Kidney (tissue), 13 donors: ENCODE measurements at regions not wholly inside any gene's neighbourhood (a gene's known extent, or its start where the extent isn't known, plus 50 kb on each side); places are given as distances from the start of the nearest gene placed in this dataset.

Experiments used
- DNase-seq, 5 donors: peaks; one replicate each; pipeline ENCODE4 v3.0.0-alpha.2; 2013 to 2020
- FAIRE-seq: peaks from 2 replicates; lab custom pipeline; 2012; peaks lifted over from hg19 to GRCh38; lab: Jason Lieb, UNC
- H3K27ac ChIP-seq, 2 donors: one replicate each; pipeline ENCODE4 v1.7.0; 2013; ENCODE audit warnings: low read depth in 2 of 2, low read length in 2 of 2, inconsistent platforms in 1 of 2
- H3K27me3 ChIP-seq: one replicate; pipeline ENCODE4 v1.7.1; 2013; ENCODE audit warnings: low read length, inconsistent platforms; ENCODE audit not compliant: control insufficient read depth, insufficient read depth
- H3K36me3 ChIP-seq, 3 donors: one replicate each; pipeline versions ENCODE4 v1.7.0 to v1.7.1; 2013; ENCODE audit warnings: low read length in 3 of 3, control low read depth in 1 of 3, inconsistent platforms in 1 of 3; ENCODE audit not compliant: insufficient read depth in 3 of 3, control insufficient read depth in 2 of 3
- H3K4me1 ChIP-seq, 3 donors: one replicate each; pipeline versions ENCODE4 v1.7.0 to v1.7.1; 2013; ENCODE audit warnings: low read length in 3 of 3, inconsistent platforms in 1 of 3, low read depth in 1 of 3; ENCODE audit not compliant: control insufficient read depth in 2 of 3, insufficient read depth in 2 of 3
- H3K4me3 ChIP-seq, 3 donors: one replicate each; pipeline versions ENCODE4 v1.7.0 to v1.8.1; 2013; ENCODE audit warnings: low read length in 3 of 3, control low read depth in 1 of 3, inconsistent platforms in 1 of 3
- H3K9ac ChIP-seq, 3 donors: one replicate each; pipeline versions ENCODE4 v1.7.0 to v1.7.1; 2013; ENCODE audit warnings: low read length in 3 of 3, control low read depth in 1 of 3, inconsistent platforms in 1 of 3
- H3K9me3 ChIP-seq, 3 donors: one replicate each; pipeline versions ENCODE4 v1.7.0 to v1.7.1; 2013; ENCODE audit warnings: low read length in 3 of 3, control low read depth in 1 of 3, inconsistent platforms in 1 of 3; ENCODE audit not compliant: control insufficient read depth in 2 of 3, insufficient read depth in 1 of 3
- intact Hi-C: fragments of 100-400 bp; cut with DNase I; formaldehyde crosslinking; loops from one replicate; pipeline ENCODE4 v1.11.1; 2022
- TF ChIP-seq, protein P1 (sequence below): IDR thresholded peaks from 3 replicates; pipeline ENCODE4 v1.5.1; 2012; ENCODE audit warnings: mild to moderate bottlenecking, moderate library complexity, borderline replicate concordance; ENCODE audit not compliant: insufficient read depth; ENCODE audit errors: extremely low read depth
- donor health status: control.
- donor health status: control.
- donor health status: control.
- donor health status: control.
- donor health status: control.
- donor health status: DM: yes; HTN: yes; CAD: no.
- donor health status: Normal renal cell carcinoma (clear cell type).

DNA sequence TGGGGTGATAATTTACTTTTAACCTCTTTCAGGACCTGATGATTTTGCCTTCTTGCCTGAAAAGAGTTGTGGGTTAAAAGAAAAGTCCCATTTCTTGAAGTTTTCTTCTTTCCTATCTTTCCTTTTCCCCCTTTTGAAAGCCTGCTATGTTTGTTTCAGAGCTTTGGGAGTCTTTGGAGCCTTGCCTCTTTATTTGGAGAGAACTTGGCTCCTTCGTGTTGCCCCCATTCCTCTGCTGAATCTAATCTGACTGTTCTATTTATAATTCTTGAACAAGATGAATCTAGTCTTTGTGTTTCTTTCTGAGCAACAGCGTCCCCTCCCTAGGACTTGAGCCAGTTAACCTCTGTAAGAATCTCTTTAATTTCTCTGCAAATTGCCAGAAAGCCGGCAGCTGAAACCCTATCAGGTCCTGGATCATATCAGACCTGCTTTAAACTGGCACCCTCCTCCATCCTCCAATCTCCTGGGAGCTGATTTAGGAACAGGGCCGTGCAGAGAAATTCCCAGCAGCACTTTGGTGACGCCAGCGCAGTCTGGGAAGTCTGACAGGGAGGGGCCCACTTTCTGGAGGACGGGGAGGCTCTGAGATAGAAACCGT lies 289.1 kb upstream of the SORL1-AS1 start:
- Histone ChIP-seq H3K9me3 (peaks cover 0 to 6% (median 3%) of the 10 kb centered on the region in 3 donors), H3K36me3 (no peaks in the 10 kb centered on the region), H3K4me3 (no peak overlapping the region), H3K4me1 (peaks cover 0 to 4% (median 0%) of the 10 kb centered on the region in 3 donors), H3K27me3 (no peaks in the 10 kb centered on the region), H3K27ac (peak overlapping the region; percentile 14 to 43), H3K9ac (no peak overlapping the region)
- no peak for FAIRE-seq
- DNase-seq, result peak in 4 of 5 donors; percentile 49 to 86 (median 70)
- TF ChIP-seq, protein P1, sequence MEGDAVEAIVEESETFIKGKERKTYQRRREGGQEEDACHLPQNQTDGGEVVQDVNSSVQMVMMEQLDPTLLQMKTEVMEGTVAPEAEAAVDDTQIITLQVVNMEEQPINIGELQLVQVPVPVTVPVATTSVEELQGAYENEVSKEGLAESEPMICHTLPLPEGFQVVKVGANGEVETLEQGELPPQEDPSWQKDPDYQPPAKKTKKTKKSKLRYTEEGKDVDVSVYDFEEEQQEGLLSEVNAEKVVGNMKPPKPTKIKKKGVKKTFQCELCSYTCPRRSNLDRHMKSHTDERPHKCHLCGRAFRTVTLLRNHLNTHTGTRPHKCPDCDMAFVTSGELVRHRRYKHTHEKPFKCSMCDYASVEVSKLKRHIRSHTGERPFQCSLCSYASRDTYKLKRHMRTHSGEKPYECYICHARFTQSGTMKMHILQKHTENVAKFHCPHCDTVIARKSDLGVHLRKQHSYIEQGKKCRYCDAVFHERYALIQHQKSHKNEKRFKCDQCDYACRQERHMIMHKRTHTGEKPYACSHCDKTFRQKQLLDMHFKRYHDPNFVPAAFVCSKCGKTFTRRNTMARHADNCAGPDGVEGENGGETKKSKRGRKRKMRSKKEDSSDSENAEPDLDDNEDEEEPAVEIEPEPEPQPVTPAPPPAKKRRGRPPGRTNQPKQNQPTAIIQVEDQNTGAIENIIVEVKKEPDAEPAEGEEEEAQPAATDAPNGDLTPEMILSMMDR, result no peak
- intact Hi-C loops, result no loop called here

- intact Hi-C loops, result no loop called here
- Histone ChIP-seq H3K27me3 (no peaks in the 10 kb centered on the region), H3K27ac (peak overlapping the region; percentile 14 to 43), H3K9me3 (peaks cover 0 to 6% (median 3%) of the 10 kb centered on the region in 3 donors), H3K4me1 (peaks cover 0 to 4% (median 0%) of the 10 kb centered on the region in 3 donors), H3K4me3 (no peak overlapping the region), H3K9ac (no peak overlapping the region), H3K36me3 (no peaks in the 10 kb centered on the region)
- TF ChIP-seq, protein P1, result no peak
- no peak for FAIRE-seq
- peak in 2 of 5 donors; percentile 42 to 87 for DNase-seq
Measured at GRCh38 chr11:121741351-121741760, 288.6 kb upstream of the SORL1-AS1 start.

DNA sequence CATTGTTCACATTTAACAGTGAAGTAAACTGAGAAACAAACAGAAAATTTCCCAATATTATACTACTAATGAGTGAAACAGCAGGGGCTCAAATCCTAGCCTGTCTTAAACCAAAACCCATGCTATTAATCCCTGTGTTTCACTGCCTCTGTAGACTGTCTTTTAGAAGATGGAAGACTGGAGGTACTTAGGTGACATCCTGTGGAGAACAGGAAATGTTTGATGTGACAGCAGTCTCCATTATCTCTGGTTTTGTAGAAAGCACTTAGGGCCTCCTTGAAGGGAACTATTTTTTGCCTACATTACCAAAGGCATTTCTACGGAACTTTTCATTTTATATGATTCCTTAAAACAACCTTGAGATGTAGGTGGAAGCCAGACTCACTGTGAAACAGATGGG lies 288.1 kb upstream of the SORL1-AS1 start:
- H3K27ac ChIP-seq, result peak overlapping the region; percentile 14 to 43
- H3K27me3 ChIP-seq, result no peaks in the 10 kb centered on the region
- peaks cover 0 to 4% (median 0%) of the 10 kb centered on the region in 3 donors for H3K4me1 ChIP-seq
- TF ChIP-seq, protein P1, result no peak
- FAIRE-seq, result no peak
- peaks cover 0 to 6% (median 3%) of the 10 kb centered on the region in 3 donors for H3K9me3 ChIP-seq
- no peaks in the 10 kb centered on the region for H3K36me3 ChIP-seq
- H3K9ac ChIP-seq, result no peak overlapping the region
- no peak overlapping the region for H3K4me3 ChIP-seq
- no peak for DNase-seq
- intact Hi-C loops, result no loop called here

- FAIRE-seq, result no peak
Measured at GRCh38 chr11:121733858-121734257, 281.1 kb upstream of the SORL1-AS1 start.

More at GRCh38 chr11:121733858-121734257, 281.1 kb upstream of the SORL1-AS1 start:
- intact Hi-C loops, result no loop called here
- Histone ChIP-seq H3K27ac (no peak overlapping the region), H3K36me3 (no peaks in the 10 kb centered on the region), H3K27me3 (no peaks in the 10 kb centered on the region), H3K9ac (no peak overlapping the region), H3K4me3 (no peak overlapping the region), H3K9me3 (no peaks in the 10 kb centered on the region), H3K4me1 (no peaks in the 10 kb centered on the region)
- DNase-seq, result no peak
- TF ChIP-seq, protein P1, result no peak
